GM13976 (cell line): ENCODE measurements at regions not wholly inside any gene's neighbourhood (a gene's known extent, or its start where the extent isn't known, plus 50 kb on each side); places are given as distances from the start of the nearest gene placed in this dataset.

ENCODE experiments used
- DNase-seq: peaks from one replicate; pipeline ENCODE4 v3.0.0; 2012; ENCODE audit warnings: low spot score
- in situ Hi-C: fragments of 300-500 bp; cut with MboI; formaldehyde crosslinking; loops from one replicate; pipeline ENCODE4 v1.12.0; 2022; ENCODE audit warnings: low sequenced_read_pairs, mixed read lengths, inconsistent platforms; ENCODE audit not compliant: unreplicated experiment
- TF ChIP-seq, protein P1 (sequence below): IDR thresholded peaks from 2 replicates; pipeline ENCODE4 v1.5.1; 2012; ENCODE audit warnings: borderline replicate concordance, mild to moderate bottlenecking; ENCODE audit not compliant: insufficient read depth; ENCODE audit errors: extremely low read depth, missing control alignments, control extremely low read depth

DNA sequence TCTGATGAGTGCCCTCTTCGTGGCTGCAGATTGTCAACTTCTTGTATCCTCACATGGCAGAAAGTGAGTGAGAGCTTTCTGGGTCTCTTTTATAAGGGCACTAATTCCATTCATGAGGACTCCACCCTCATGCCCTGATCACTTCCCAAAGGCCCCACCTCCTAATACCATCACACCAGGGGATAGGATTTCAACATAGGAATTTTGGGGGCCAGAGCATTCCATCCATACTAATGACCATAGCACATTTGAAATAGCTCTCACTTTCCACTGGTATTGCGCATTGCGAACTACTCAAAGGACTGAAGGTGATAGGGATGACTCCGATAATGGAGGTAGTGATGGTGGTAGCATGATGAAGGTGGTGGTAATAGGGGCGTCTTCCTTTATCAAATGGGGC lies 324.3 kb downstream of the PRL start:
- DNase-seq, result no peak
- TF ChIP-seq, protein P1, sequence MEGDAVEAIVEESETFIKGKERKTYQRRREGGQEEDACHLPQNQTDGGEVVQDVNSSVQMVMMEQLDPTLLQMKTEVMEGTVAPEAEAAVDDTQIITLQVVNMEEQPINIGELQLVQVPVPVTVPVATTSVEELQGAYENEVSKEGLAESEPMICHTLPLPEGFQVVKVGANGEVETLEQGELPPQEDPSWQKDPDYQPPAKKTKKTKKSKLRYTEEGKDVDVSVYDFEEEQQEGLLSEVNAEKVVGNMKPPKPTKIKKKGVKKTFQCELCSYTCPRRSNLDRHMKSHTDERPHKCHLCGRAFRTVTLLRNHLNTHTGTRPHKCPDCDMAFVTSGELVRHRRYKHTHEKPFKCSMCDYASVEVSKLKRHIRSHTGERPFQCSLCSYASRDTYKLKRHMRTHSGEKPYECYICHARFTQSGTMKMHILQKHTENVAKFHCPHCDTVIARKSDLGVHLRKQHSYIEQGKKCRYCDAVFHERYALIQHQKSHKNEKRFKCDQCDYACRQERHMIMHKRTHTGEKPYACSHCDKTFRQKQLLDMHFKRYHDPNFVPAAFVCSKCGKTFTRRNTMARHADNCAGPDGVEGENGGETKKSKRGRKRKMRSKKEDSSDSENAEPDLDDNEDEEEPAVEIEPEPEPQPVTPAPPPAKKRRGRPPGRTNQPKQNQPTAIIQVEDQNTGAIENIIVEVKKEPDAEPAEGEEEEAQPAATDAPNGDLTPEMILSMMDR, result no peak
- in situ Hi-C loops, result no loop called here

DNA sequence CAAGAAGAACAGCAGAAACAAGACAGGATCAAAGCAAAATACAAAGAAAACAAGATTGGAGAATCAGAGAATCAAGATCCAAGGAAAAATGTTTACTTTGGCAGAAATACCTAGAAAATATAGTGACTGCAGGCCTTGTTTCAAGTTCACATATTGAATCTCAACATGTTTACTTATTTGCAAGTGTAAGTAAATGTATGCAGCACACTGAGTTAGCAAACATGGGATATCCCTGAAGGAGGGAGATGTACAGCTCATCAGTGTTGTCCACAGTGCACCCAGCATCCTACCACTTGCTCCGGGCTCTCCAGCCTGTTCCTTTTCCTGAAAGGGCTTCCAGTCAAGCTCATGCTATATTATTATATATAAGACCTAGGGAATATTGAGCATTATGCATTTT lies 319.5 kb downstream of the PRL start:
- no peak for DNase-seq
- in situ Hi-C loops, result no loop called here
- TF ChIP-seq, protein P1, result no peak

DNA sequence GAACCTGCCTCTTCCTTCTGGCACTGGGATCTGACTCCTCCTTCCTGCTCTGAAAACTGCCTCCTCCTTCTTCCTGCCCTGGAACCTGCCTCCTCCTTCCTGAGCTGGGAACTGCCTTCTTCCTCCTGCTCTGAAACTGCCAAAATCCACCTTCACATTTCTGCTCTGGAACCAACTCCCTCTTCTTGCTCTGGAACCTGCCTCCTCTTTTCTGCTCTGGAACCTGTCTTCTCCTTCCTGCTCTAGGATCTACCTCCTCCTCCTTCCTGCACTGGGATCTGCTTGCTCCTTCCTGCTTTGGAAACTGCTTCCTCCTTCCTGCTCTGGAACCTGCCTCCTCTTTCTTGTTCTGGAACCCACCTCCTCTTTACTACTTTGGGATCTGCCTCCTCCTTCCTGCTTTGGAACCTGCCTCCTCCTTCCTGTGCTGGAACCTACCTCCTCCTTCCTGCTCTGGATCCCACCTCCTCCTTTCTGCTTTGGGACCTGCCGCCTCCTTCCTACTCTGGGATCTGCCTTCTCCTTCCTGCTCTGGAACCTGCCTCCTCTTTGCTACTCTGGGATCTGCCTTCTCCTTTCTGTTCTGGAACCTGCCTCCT lies 315.5 kb downstream of the PRL start:
- TF ChIP-seq, protein P1, result no peak
- DNase-seq, result no peak
- in situ Hi-C loops, result no loop called here

DNA sequence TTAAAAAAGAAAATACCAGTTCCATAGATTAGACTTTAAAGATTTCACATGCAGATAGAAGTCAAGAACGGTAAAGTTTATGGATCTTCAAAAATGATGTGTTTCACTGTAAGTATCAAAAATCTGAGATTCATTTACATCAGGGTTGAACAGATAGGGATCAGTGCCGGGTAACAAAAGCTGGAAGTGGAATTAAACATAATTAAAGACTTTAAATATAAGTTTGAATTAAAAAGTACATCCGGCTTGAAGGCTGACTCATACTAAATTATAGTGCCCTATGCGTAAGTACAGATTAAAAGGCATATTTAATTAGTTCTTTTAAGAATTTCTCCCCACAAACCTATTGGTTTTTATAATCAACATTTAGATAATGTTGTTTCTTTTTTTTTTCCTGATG lies 312.7 kb downstream of the PRL start:
- TF ChIP-seq, protein P1, result no peak
- DNase-seq, result no peak
- in situ Hi-C loops, result no loop called here

DNA sequence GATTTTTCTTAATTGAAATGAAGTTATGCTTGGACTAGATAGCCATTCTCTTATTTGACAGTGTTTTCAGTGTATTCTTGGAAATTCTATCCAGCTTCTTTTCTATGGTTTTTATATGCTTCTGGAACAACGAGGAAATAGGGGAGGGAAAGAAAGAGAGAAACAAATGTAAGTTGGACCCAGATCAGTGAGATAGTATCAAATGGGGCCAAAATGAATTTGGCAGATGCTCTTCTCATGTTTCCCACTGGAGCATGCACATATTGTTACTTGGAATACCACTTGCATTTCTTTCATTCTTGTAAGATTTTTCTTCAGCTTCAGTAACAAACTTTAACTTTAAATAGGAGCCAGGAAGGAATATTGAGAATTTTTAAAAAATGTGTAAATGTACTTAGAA lies 312.3 kb downstream of the PRL start:
- in situ Hi-C loops, result no loop called here
- TF ChIP-seq, protein P1, result no peak

DNA sequence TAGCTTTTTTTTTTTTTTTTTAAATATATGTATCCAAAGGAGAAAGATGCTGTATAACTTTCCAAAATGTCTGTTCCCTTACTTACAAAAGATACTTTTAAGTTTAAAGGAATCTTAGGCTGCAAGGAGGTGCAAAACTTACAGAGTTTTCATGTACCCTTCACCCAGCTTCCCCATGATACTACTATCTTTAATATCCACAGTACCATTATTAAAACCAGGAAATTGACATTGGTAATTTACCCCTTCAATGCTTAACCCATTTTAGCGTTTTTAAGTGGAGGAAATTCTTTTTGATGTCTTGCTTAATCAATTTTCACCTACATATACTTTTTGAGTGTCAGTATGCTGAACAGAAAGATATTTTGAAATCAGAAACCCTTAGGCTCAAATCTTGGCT lies 310.9 kb downstream of the PRL start:
- TF ChIP-seq, protein P1, result no peak
- in situ Hi-C loops, result no loop called here
- DNase-seq, result no peak

More for the DNA sequence above, 312.3 kb downstream of the PRL start:
- DNase-seq, result no peak
